ENCODE measurements at regions not wholly inside any gene's neighbourhood (a gene's known extent, or its start where the extent isn't known, plus 50 kb on each side); places are given as distances from the start of the nearest gene placed in this dataset.

DNA sequence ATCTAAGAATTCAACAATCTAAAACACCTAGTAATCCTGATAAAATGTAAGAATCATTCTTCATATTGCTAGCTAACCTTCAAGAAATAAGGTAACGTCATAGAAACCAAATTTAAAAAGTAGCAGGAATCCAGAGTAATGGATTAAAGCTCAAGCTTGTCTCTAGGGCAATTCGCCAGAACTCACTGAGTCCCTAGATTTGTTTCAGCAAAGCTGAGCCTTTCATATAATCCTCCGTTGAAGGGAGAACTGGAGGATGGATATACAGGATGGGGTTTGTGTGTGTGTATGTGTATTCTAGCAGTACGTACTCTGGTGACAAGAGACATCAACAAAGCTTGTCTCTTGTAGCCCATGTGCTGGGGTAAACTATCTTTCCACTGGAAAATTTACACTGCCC lies 2173.5 kb upstream of the AGA start:
- DNase-seq (ENCODE audit: low spot score in 2 of 2), result no peak
- intact Hi-C loops (cut with DNase I; ENCODE audit: low total_unique reads), result no loop called here
- WGBS, 2 donors, result 64 to 71% methylated on average over 4 of the region's 4 CpGs
- H3K4me3 ChIP-seq (ENCODE audit: low read depth, poor library complexity, severe bottlenecking), result no peak overlapping the region
- TF ChIP-seq, protein P1, sequence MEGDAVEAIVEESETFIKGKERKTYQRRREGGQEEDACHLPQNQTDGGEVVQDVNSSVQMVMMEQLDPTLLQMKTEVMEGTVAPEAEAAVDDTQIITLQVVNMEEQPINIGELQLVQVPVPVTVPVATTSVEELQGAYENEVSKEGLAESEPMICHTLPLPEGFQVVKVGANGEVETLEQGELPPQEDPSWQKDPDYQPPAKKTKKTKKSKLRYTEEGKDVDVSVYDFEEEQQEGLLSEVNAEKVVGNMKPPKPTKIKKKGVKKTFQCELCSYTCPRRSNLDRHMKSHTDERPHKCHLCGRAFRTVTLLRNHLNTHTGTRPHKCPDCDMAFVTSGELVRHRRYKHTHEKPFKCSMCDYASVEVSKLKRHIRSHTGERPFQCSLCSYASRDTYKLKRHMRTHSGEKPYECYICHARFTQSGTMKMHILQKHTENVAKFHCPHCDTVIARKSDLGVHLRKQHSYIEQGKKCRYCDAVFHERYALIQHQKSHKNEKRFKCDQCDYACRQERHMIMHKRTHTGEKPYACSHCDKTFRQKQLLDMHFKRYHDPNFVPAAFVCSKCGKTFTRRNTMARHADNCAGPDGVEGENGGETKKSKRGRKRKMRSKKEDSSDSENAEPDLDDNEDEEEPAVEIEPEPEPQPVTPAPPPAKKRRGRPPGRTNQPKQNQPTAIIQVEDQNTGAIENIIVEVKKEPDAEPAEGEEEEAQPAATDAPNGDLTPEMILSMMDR (IDR thresholded peaks at IDR 0.05), result no peak
- no peak for TF ChIP-seq POLR2A (IDR thresholded peaks at IDR 0.05)

DNA sequence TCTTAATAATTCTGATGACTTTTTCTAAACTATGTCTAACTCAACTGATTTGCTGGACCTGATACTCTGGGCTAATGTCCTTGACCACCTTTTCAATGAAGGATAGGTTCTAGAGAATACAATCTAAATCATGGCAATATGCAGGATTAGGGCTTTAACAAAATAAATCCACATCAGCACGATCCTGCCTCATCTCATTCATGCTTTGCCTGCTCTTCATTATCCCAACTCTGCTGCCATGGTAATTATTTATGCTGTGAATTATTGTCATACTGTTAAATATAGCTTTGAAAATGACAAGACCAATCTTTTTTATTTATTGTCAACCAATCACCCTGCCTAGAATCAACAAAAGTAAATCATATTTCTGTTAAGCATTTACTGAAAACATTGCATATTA lies 2176.7 kb upstream of the AGA start:
- TF ChIP-seq, protein P1 (IDR thresholded peaks at IDR 0.05), result no peak
- TF ChIP-seq POLR2A (IDR thresholded peaks at IDR 0.05), result no peak
- no peak overlapping the region for H3K4me3 ChIP-seq (ENCODE audit: low read depth, poor library complexity, severe bottlenecking)
- intact Hi-C loops (cut with DNase I; ENCODE audit: low total_unique reads), result no loop called here
- DNase-seq (ENCODE audit: low spot score in 2 of 2), result no peak
- WGBS, 2 donors, result 30 to 54% methylated on average over 1 of the region's 1 CpG

DNA sequence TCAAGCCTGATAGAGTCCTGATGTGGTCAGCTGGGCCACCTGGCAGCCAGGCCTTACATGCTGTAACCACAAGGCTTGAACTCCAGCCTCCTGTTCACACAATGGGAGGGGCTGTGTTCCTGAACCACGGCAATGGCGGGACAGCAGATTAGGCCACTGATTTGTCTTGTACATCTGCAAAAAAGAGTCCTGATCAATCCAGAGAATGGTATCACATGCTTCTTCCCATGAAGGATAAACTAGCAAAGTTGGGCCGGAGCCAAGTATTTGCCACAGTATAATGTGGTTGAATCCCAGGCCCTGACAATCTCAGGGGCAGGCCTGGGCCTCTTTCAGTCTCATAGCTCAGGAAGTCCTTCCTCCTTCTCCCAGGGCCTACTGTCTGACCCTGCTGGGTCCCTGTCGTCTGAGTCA lies 2182.5 kb upstream of the AGA start:
- TF ChIP-seq, protein P1 (IDR thresholded peaks at IDR 0.05), result no peak
- no peak for TF ChIP-seq POLR2A (IDR thresholded peaks at IDR 0.05)
- WGBS, 2 donors, result 55 to 68% methylated on average over 4 of the region's 4 CpGs
- no peak for DNase-seq (ENCODE audit: low spot score in 2 of 2)

DNA sequence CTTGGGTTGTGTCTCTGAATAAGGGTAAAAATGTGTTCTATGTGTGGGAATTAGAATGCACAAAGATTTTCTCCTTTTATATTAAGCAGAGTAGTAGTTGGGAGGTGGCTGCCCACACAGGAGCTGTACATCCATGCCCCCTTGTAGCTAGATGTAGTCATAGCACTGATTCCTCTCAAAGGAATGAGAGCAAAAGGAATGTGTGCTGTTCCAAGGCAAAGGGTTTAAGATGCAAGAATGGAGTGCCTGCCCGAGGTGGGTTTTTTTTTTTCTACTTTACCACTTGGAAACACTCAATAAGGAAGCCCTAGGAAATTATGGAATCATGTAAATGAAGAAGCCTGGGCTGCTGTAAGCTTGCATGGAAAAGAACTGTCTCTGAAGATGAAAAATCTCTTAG lies 2183.2 kb upstream of the AGA start:
- H3K4me3 ChIP-seq (ENCODE audit: low read depth, poor library complexity, severe bottlenecking), result no peak overlapping the region
- 23 to 48% methylated on average over 1 of the region's 1 CpG for WGBS, 2 donors
- DNase-seq (ENCODE audit: low spot score in 2 of 2), result no peak
- no peak for TF ChIP-seq POLR2A (IDR thresholded peaks at IDR 0.05)
- TF ChIP-seq, protein P1 (IDR thresholded peaks at IDR 0.05), result no peak
- intact Hi-C loops (cut with DNase I; ENCODE audit: low total_unique reads), result no loop called here

More for the DNA sequence above, 2182.5 kb upstream of the AGA start:
- intact Hi-C loops (cut with DNase I; ENCODE audit: low total_unique reads), result no loop called here
- no peak overlapping the region for H3K4me3 ChIP-seq (ENCODE audit: low read depth, poor library complexity, severe bottlenecking)

DNA sequence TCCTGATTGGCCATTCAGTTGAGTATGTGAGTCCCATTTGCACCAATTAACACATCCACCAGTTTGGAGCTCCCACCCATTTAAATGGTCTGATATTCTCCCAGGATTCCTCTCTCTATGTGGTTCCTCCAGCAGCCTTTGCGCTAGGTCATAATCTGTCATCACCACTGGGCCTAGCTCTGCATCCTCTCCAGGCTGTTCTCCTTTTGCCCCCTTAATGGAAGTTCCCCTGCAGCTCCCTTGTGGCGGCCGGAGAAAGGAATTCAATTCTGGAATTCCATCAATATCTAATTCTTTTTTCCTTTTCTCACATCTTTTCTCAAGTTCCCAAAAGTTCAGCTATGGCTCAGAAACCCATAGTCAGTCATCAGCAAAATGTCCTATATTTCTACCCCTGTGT lies 2184.4 kb upstream of the AGA start:
- 70 to 84% methylated on average over 3 of the region's 3 CpGs for WGBS, 2 donors
- no peak for DNase-seq (ENCODE audit: low spot score in 2 of 2)
- intact Hi-C loops (cut with DNase I; ENCODE audit: low total_unique reads), result no loop called here
- no peak overlapping the region for H3K4me3 ChIP-seq (ENCODE audit: low read depth, poor library complexity, severe bottlenecking)
- TF ChIP-seq, protein P1 (IDR thresholded peaks at IDR 0.05), result no peak
- TF ChIP-seq POLR2A (IDR thresholded peaks at IDR 0.05), result no peak

DNA sequence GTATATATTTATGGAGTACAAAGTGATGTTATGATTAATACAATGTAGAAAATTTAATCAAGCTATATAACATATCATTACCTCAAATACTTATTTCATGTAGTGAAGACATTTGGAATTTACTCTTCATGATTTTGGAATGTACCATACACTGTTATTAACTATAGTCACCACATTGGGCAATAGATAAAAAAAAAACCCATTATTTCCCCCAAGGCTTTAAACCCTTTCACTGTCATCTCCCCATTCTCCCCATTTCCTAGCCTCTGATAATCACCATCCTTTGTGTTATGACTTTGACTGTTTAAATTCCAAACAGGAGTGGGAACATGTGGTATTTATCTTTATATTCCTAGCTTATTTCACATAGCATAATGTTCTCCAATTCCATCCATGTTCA lies 2189.1 kb upstream of the AGA start:
- TF ChIP-seq POLR2A (IDR thresholded peaks at IDR 0.05), result no peak
- TF ChIP-seq, protein P1 (IDR thresholded peaks at IDR 0.05), result no peak
- H3K4me3 ChIP-seq (ENCODE audit: low read depth, poor library complexity, severe bottlenecking), result no peak overlapping the region
- DNase-seq (ENCODE audit: low spot score in 2 of 2), result no peak
- intact Hi-C loops (cut with DNase I; ENCODE audit: low total_unique reads), result no loop called here
